Glomerular visceral epithelial cell (primary cell): ENCODE measurements at regions not wholly inside any gene's neighbourhood (a gene's known extent, or its start where the extent isn't known, plus 50 kb on each side); places are given as distances from the start of the nearest gene placed in this dataset.
"Not testable (repeated sequence)": the region's sequence is repeated elsewhere in the genome, so short reads cannot be mapped to it uniquely, and the experiment has no call there.

Experiments used
- DNase-seq: peaks from one replicate; pipeline ENCODE4 v3.0.0-alpha.2; 2016; ENCODE audit errors: extremely low spot score

DNA sequence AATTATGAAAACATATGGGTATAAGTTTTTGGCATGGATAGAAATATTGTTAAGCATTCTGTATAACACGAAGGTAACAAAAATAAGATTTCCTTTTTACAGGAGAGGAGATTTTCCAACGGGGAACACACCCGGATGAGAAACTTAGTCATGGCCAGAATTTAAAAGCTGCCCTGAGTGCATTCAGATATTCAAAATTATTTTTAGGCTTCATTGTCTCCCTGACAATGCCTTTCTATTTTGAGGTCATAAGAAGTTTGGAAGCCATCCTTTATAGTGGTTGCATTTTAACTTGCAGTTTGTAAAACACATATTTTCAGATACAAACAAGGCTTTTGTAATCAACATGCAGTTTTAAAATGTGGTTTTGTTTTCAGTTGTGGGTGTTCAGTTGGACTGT is 357.5 kb upstream of the FAM47C start:
- DNase-seq = no peak

- no peak for DNase-seq
Observed at GRCh38 chrX:36683507-36683906, 324.7 kb upstream of the FAM47C start.

- DNase-seq = no peak
Observed at GRCh38 chrX:36684053-36684452, 324.1 kb upstream of the FAM47C start.

DNA sequence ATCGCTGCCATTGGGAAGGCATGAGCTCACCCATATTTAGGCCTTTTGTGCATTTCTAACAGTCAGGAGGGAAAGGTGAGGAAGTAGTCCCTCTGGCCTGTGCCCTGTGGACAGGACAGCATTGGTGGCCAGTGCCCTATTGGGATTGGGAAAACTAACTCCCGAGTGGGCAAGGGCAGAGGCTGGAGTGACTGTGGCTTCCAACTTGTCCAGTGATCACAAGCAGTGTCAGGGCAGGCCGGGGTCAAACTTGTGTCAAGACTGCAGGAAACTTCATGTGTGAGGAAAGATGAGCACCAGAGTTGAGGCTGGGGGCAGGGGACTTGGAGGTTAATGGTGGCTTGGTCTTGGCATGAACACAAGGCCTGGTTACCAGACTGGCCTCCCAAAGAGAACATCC is 286.2 kb upstream of the FAM47C start:
- no peak for DNase-seq

DNA sequence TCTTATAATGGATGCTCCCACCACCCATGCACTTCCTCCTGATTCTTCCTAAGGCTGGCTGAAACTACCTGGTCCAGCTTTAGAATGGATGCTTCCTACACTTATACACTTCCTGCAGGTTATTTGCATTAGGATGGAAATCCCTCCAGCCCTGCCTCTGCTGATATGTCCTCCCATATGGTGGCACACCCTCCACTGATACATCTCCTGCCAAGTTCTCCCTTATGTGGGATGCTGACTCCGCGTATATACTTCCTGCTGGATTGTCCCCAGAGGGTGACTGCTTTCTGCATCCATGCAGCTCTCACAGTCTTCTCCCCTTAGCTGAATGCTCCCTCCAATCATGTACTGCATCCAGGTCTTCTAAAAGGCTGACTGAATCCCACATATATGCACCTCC is 254.6 kb upstream of the FAM47C start:
- no peak for DNase-seq

- DNase-seq = no peak
Observed at GRCh38 chrX:36787752-36788151, 220.4 kb upstream of the FAM47C start.

- no peak for DNase-seq
Observed at GRCh38 chrX:36803151-36803550, 205.0 kb upstream of the FAM47C start.

DNA sequence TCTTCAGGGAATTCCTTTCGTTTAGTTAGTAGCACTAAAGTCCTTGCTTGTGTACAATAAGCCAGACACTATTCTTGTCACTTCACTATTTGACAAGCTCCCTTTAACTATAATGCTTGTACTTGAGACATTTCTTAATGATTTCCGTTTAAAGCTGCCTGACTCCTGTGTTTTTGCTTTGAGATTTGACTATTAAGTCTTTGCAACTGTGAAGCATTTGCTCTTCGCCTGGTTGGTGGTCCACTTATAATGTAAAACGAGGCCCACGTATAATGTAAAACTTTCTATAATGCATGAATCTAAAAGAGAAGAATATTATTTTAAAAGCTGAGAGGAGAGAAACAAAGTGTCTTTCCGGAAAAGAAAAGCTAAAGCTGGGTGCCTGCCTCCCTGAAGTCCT is 204.1 kb upstream of the FAM47C start:
- DNase-seq = no peak

DNA sequence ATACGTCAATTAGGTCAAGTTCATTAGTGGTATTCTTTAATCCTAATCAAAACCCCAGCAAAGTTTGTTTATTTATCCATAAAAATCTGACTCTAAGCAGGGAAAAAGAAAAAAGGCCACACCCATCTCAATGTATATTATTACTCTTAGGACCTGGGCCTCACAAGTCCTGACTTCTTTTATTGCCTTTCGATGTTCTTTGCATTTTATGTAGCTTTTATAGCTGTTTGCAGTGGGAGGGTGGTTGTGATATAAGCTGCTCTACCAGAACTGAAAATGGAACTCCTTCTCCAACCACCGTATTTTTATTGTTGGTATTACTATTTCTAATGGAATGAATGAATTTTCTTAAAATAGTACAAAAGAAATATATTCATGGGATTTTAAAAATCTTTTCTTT is 163.3 kb upstream of the FAM47C start:
- DNase-seq = no peak

- no peak for DNase-seq
Observed at GRCh38 chrX:36847496-36847895, 160.7 kb upstream of the FAM47C start.

- DNase-seq = no peak
Observed at GRCh38 chrX:36849407-36849806, 158.8 kb upstream of the FAM47C start.

GRCh38 chrX:36856849-36857248 is 151.3 kb upstream of the FAM47C start:
- peak; percentile 1 for DNase-seq

- DNase-seq = no peak
Observed at GRCh38 chrX:36859231-36859630, 148.9 kb upstream of the FAM47C start.

GRCh38 chrX:36861601-36862000 is 146.6 kb upstream of the FAM47C start:
- no peak for DNase-seq

GRCh38 chrX:36867143-36867542 is 141.0 kb upstream of the FAM47C start:
- peak; percentile 25 for DNase-seq

- DNase-seq = no peak
Observed at GRCh38 chrX:36868592-36868991, 139.6 kb upstream of the FAM47C start.

GRCh38 chrX:36869457-36869856 is 138.7 kb upstream of the FAM47C start:
- no peak for DNase-seq

DNA sequence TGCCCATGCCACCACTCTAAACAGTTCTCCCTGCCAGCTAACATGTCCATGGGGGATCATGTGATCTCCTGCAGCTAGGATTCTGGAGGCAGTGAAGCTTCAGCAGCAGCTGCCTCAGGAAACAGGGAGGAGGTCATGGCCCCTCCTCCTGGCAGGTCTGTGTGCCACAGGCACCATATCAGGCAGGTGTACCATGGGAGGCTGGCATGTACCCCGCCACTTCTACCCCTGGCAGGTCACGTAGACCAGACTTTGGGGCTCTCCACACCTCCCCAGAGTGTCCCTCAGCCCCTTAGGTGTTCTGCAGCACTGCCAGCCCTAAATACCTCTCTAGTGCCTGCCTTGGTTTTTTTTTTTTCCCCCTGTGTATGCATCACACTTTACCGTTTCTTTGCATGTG is 110.5 kb upstream of the FAM47C start:
- DNase-seq = no peak

- peak; percentile 13 for DNase-seq
Observed at GRCh38 chrX:36898301-36898700, 109.9 kb upstream of the FAM47C start.

DNA sequence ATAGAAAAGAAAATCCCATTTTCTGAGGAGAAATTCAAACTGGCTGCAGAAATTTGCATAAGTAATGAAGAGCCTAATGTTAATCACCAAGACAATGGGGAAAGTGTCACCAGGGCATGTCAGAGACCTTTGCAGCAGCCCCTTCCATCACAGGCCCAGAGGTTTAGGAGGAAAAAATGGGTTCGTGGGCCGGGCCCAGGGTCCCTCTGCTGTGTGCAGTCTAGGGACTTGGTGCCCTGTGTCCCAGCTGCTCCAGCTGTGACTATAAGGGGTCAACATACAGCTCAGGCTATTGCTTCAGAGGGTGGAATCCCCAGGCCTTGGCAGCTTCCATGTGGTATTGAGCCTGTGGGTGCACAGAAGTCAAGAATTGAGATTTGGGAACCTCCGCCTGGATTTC is 103.6 kb upstream of the FAM47C start:
- DNase-seq = not testable (repeated sequence)

- DNase-seq = peak; percentile 12
Observed at GRCh38 chrX:36908801-36909675, 99.1 kb upstream of the FAM47C start.

- DNase-seq = no peak
Observed at GRCh38 chrX:36909676-36910030, 98.5 kb upstream of the FAM47C start.

GRCh38 chrX:36913551-36913950 is 94.6 kb upstream of the FAM47C start:
- DNase-seq = no peak

- no peak for DNase-seq
Observed at GRCh38 chrX:36916941-36917340, 91.2 kb upstream of the FAM47C start.
